HCT116 (cell line): ENCODE measurements at regions not wholly inside any gene's neighbourhood (a gene's known extent, or its start where the extent isn't known, plus 50 kb on each side); places are given as distances from the start of the nearest gene placed in this dataset.

Experiments used
- ATAC-seq: fragments of 200-7000 bp; cut with Tn5 transposase; 2 replicates; pipeline ENCODE4 v1.9.1; 2020; ENCODE audit warnings: mild to moderate bottlenecking, moderate library complexity
- BruUV-seq: library from RNA; stranded (reverse); fragments of 400-500 nt; replicated peaks from 2 replicates; lab custom pipeline; 2021; lab: Mats Ljungman, UMichigan
- CTCF ChIA-PET: fragments of 300-600 bp; sonication (Branson Sonifier 250); formaldehyde crosslinking; loops from one replicate; lab custom pipeline; 2021; ENCODE audit warnings: antibody characterized with exemption; lab: Charles Lee
- POLR2A ChIA-PET: fragments of 300-600, 350-600 bp; sonication (Branson Sonifier 250); formaldehyde crosslinking; loops from one replicate; lab custom pipeline; 2021; ENCODE audit warnings: antibody characterized with exemption; lab: Charles Lee
- RAD21 ChIA-PET, 2 experiments: fragments of 300-600 bp; sonication (Branson Sonifier 250); formaldehyde crosslinking; loops; one replicate each; lab custom pipeline; 2023; ENCODE audit warnings: low total read pairs in 2 of 2; ENCODE audit not compliant: uncharacterized antibody in 2 of 2, unreplicated experiment in 2 of 2, low non-redundant PET in 1 of 2; lab: Charles Lee
- DNase-seq: peaks from one replicate; pipeline ENCODE4 v3.0.0-alpha.2; 2010; ENCODE audit warnings: low read depth, low spot score
- H2AFZ ChIP-seq: fragments of 200-600 bp; shearing (Covaris generic), sonication (generic); 2 replicates; pipeline ENCODE4 v1.6.1; 2017; ENCODE audit warnings: low read depth, mixed run types, mixed read lengths, antibody characterized with exemption, low read length; ENCODE audit not compliant: poor library complexity, severe bottlenecking
- H3K27ac ChIP-seq: 2 replicates; pipeline ENCODE4 v1.5.1; 2012; ENCODE audit warnings: low read depth, low read length
- H3K27me3 ChIP-seq: fragments of 200-600 bp; sonication (generic); 2 replicates; pipeline ENCODE4 v1.6.1; 2016; ENCODE audit warnings: mixed run types, low read length, mixed read lengths; ENCODE audit not compliant: insufficient read depth
- H3K36me3 ChIP-seq, 2 experiments: fragments of 200-500 bp in 1 of 2; fragments of 200-600 bp in 1 of 2; sonication (Bioruptor generic) in 1 of 2; sonication (generic) in 1 of 2; 2 replicates each; pipeline versions ENCODE4 v1.5.1 to v1.6.1; 2014 to 2016; ENCODE audit warnings: low read length in 2 of 2, inconsistent platforms in 1 of 2, mixed read lengths in 1 of 2, mixed run types in 1 of 2; ENCODE audit not compliant: insufficient read depth in 2 of 2, control insufficient read depth in 1 of 2
- H3K4me1 ChIP-seq, 2 experiments: fragments of 200-600 bp in 1 of 2; sonication (generic) in 1 of 2; 2 replicates each; pipeline versions ENCODE4 v1.5.1 to v1.6.1; 2012 to 2017; ENCODE audit warnings: low read length in 2 of 2, inconsistent platforms in 1 of 2, mild to moderate bottlenecking in 1 of 2, mixed read lengths in 1 of 2, mixed run types in 1 of 2, moderate library complexity in 1 of 2; ENCODE audit not compliant: insufficient read depth in 2 of 2, control insufficient read depth in 1 of 2
- H3K4me2 ChIP-seq: fragments of 200-600 bp; sonication (generic); 2 replicates; pipeline ENCODE4 v1.6.1; 2017; ENCODE audit warnings: mixed run types, low read length, mixed read lengths
- H3K4me3 ChIP-seq, 2 experiments: fragments of 200-600 bp in 1 of 2; sonication (generic) in 1 of 2; replicated peaks in 1 of 2; 2 replicates each; pipeline ENCODE4 v1.5.1; 2011 to 2016; ENCODE audit warnings: low read length in 2 of 2, control low read depth in 1 of 2, low read depth in 1 of 2, mild to moderate bottlenecking in 1 of 2, mixed read lengths in 1 of 2, mixed run types in 1 of 2
- H3K79me2 ChIP-seq: fragments of 200-600 bp; sonication (generic); 2 replicates; pipeline ENCODE4 v1.6.1; 2017; ENCODE audit warnings: mild to moderate bottlenecking, mixed run types, low read length, moderate library complexity, mixed read lengths; ENCODE audit not compliant: insufficient read depth
- H3K9ac ChIP-seq: fragments of 200-600 bp; sonication (generic); 2 replicates; pipeline ENCODE4 v1.6.1; 2016; ENCODE audit warnings: low read length, mixed read lengths
- H3K9me2 ChIP-seq: fragments of 200-600 bp; sonication (generic), shearing (Covaris generic); 2 replicates; pipeline ENCODE4 v1.6.1; 2017; ENCODE audit warnings: mixed run types, mild to moderate bottlenecking, moderate library complexity; ENCODE audit not compliant: insufficient read depth
- H3K9me3 ChIP-seq, 2 experiments: fragments of 200-500 bp in 1 of 2; fragments of 200-600 bp in 1 of 2; sonication (Bioruptor generic) in 1 of 2; sonication (generic) in 1 of 2; 2 replicates each; pipeline ENCODE4 v1.6.1; 2014 to 2017; ENCODE audit warnings: low read length in 2 of 2, mixed read lengths in 2 of 2, inconsistent platforms in 1 of 2, low read depth in 1 of 2, mild to moderate bottlenecking in 1 of 2, mixed run types in 1 of 2, moderate library complexity in 1 of 2; ENCODE audit not compliant: control insufficient read depth in 1 of 2, insufficient read depth in 1 of 2
- H4K20me1 ChIP-seq: fragments of 200-600 bp; sonication (generic), shearing (Covaris generic); 2 replicates; pipeline ENCODE4 v1.6.1; 2017; ENCODE audit warnings: mixed run types, mild to moderate bottlenecking, moderate library complexity; ENCODE audit not compliant: insufficient read depth
- ATF3 ChIP-seq: IDR thresholded peaks from 2 replicates; pipeline ENCODE4 v1.6.1; 2012
- CEBPB ChIP-seq: IDR thresholded peaks from 2 replicates; pipeline ENCODE4 v1.6.1; 2012; ENCODE audit warnings: low read depth
- CTCF ChIP-seq, 3 experiments: fragments of 200-600 bp in 1 of 3; sonication (generic) in 1 of 3; IDR thresholded peaks in 2 of 3; conservative IDR thresholded peaks in 1 of 3; 2 replicates each; pipeline ENCODE4 v1.5.1; 2012 to 2017; ENCODE audit warnings: low read depth in 2 of 3, low read length in 2 of 3, antibody characterized with exemption in 1 of 3, borderline replicate concordance in 1 of 3, control low read depth in 1 of 3, mild to moderate bottlenecking in 1 of 3, mixed read lengths in 1 of 3, mixed run types in 1 of 3, moderate library complexity in 1 of 3; ENCODE audit not compliant: insufficient read depth in 1 of 3
- ELF1 ChIP-seq: IDR thresholded peaks from 2 replicates; pipeline ENCODE4 v1.6.1; 2012; ENCODE audit warnings: low read depth, borderline replicate concordance
- EZH2 ChIP-seq: fragments of 200-600 bp; sonication (generic); IDR thresholded peaks from 2 replicates; pipeline ENCODE4 v1.6.1; 2017; ENCODE audit warnings: antibody characterized with exemption, mixed run types
- EZH2phosphoT487 ChIP-seq: fragments of 200-600 bp; IDR thresholded peaks from 2 replicates; pipeline ENCODE4 v1.6.1; 2018; ENCODE audit warnings: antibody characterized with exemption, borderline replicate concordance
- FOSL1 ChIP-seq: IDR thresholded peaks from 2 replicates; pipeline ENCODE4 v1.6.1; 2012; ENCODE audit warnings: low read depth
- JUND ChIP-seq: IDR thresholded peaks from 2 replicates; pipeline ENCODE4 v1.6.1; 2012
- MAX ChIP-seq: IDR thresholded peaks from 2 replicates; pipeline ENCODE4 v1.6.1; 2012
- POLR2A ChIP-seq: IDR thresholded peaks from 2 replicates; pipeline ENCODE4 v1.7.0; 2011; ENCODE audit warnings: borderline replicate concordance; ENCODE audit not compliant: insufficient read depth, insufficient read length; ENCODE audit errors: extremely low read depth
- RAD21 ChIP-seq: IDR thresholded peaks from 2 replicates; pipeline ENCODE4 v1.6.1; 2012; ENCODE audit warnings: low read depth, mild to moderate bottlenecking
- REST ChIP-seq: IDR thresholded peaks from 2 replicates; pipeline ENCODE4 v1.6.1; 2012; ENCODE audit warnings: low read depth
- SIN3A ChIP-seq: IDR thresholded peaks from 2 replicates; pipeline ENCODE4 v1.6.1; 2012; ENCODE audit warnings: low read depth
- SP1 ChIP-seq: IDR thresholded peaks from 2 replicates; pipeline ENCODE4 v1.6.1; 2012; ENCODE audit warnings: low read depth
- SRF ChIP-seq: IDR thresholded peaks from 2 replicates; pipeline ENCODE4 v1.6.1; 2012; ENCODE audit warnings: low read depth
- TCF7L2 ChIP-seq: IDR thresholded peaks from 2 replicates; pipeline ENCODE4 v1.7.0; 2011; ENCODE audit warnings: borderline replicate concordance, inconsistent platforms; ENCODE audit not compliant: insufficient read depth, insufficient read length; ENCODE audit errors: extremely low read depth
- ZFX ChIP-seq: fragments of 450-650 bp; IDR thresholded peaks from 2 replicates; pipeline ENCODE4 v1.6.1; 2017
- ZNF274 ChIP-seq: fragments of 200-500 bp; sonication (Bioruptor generic); IDR thresholded peaks from 2 replicates; pipeline ENCODE4 v1.6.1; 2014; ENCODE audit warnings: mild to moderate bottlenecking, low read depth, low read length, inconsistent platforms
- intact Hi-C: fragments of 100-400 bp; cut with micrococcal nuclease; formaldehyde crosslinking; loops from 2 replicates; pipeline ENCODE4 v1.10.0; 2022

- CTCF ChIA-PET = no interaction called here
- no peak overlapping the region for H2AFZ ChIP-seq
Measured at GRCh38 chr13:47420568-47420967, 523.7 kb upstream of the HTR2A start.

More at GRCh38 chr13:47420568-47420967, 523.7 kb upstream of the HTR2A start:
- ATAC-seq (no peak), DNase-seq (no peak)
- intact Hi-C loops = no loop called here
- Histone ChIP-seq H3K4me2 (no peak overlapping the region), H3K4me1 (no peaks in the 10 kb centered on the region), H3K9ac (no peak overlapping the region), H4K20me1 (no peaks in the 10 kb centered on the region), H3K9me2 (no peaks in the 10 kb centered on the region), H3K27me3 (no peaks in the 10 kb centered on the region)
- RAD21 ChIA-PET = no interaction called here
- TF ChIP-seq EZH2 (no peak), FOSL1 (no peak), ELF1 (no peak), POLR2A (no peak), ZFX (no peak), SIN3A (no peak), SRF (no peak), EZH2phosphoT487 (no peak), CTCF (IDR thresholded peaks at IDR 0.05 in 2 of 3, conservative IDR thresholded peaks at IDR 0.05 in 1 of 3; ENCODE audit: borderline replicate concordance in 1 of 3, insufficient read depth in 1 of 3, low read depth in 2 of 3, low read length in 2 of 3) (no peak), ATF3 (no peak), SP1 (no peak), CEBPB (no peak), MAX (no peak), RAD21 (no peak), TCF7L2 (no peak), ZNF274 (no peak), JUND (no peak), REST (no peak)
- TF ChIP-seq, all 23 proteins: peak for 0
- Histone ChIP-seq H3K36me3 (no peaks in the 10 kb centered on the region), H3K9me3 (peaks cover 0 to 9% of the 10 kb centered on the region in 2 experiments; a peak in 1 of 4 replicates), H3K27ac (no peak overlapping the region), H3K4me3 (no peak overlapping the region), H3K79me2 (no peaks in the 10 kb centered on the region)
- POLR2A ChIA-PET = no interaction called here
- no TSS peak for BruUV-seq
